Astrocyte (in vitro differentiated cells and primary cell): ENCODE measurements at regions not wholly inside any gene's neighbourhood (a gene's known extent, or its start where the extent isn't known, plus 50 kb on each side); places are given as distances from the start of the nearest gene placed in this dataset.

Experiments
- EZH2 ChIP-seq: IDR thresholded peaks from 2 replicates; pipeline ENCODE4 v1.6.1; 2012; ENCODE audit warnings: mild to moderate bottlenecking, low read length, inconsistent platforms; ENCODE audit not compliant: insufficient read depth
- TF ChIP-seq, protein P1 (sequence below): IDR thresholded peaks from 2 replicates; pipeline ENCODE4 v1.5.1; 2011; ENCODE audit warnings: low read depth, mild to moderate bottlenecking, inconsistent platforms, low read length, moderate library complexity; ENCODE audit not compliant: insufficient read depth

GRCh38 chr14:26088275-26088674 lies 509.6 kb downstream of the NOVA1 start:
- TF ChIP-seq, protein P1, sequence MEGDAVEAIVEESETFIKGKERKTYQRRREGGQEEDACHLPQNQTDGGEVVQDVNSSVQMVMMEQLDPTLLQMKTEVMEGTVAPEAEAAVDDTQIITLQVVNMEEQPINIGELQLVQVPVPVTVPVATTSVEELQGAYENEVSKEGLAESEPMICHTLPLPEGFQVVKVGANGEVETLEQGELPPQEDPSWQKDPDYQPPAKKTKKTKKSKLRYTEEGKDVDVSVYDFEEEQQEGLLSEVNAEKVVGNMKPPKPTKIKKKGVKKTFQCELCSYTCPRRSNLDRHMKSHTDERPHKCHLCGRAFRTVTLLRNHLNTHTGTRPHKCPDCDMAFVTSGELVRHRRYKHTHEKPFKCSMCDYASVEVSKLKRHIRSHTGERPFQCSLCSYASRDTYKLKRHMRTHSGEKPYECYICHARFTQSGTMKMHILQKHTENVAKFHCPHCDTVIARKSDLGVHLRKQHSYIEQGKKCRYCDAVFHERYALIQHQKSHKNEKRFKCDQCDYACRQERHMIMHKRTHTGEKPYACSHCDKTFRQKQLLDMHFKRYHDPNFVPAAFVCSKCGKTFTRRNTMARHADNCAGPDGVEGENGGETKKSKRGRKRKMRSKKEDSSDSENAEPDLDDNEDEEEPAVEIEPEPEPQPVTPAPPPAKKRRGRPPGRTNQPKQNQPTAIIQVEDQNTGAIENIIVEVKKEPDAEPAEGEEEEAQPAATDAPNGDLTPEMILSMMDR = no peak
- no peak for TF ChIP-seq EZH2
